A549 (cell line): ENCODE measurements at regions not wholly inside any gene's neighbourhood (a gene's known extent, or its start where the extent isn't known, plus 50 kb on each side); places are given as distances from the start of the nearest gene placed in this dataset.

ENCODE experiments used
- ATAC-seq, 2 experiments: fragments of 200-7000 bp in 1 of 2; fragments of >200 bp in 1 of 2; cut with Nextera tagmentation in 1 of 2; cut with Tn5 transposase in 1 of 2; 3 replicates each; pipeline versions ENCODE4 v1.8.0 to v1.9.1; 2018 to 2020; ENCODE audit warnings: mild to moderate bottlenecking in 1 of 2, moderate library complexity in 1 of 2
- CTCF ChIA-PET: fragments of 300-600 bp; sonication (Branson Sonifier 250); formaldehyde crosslinking; extraction: SDS; loops from one replicate; lab custom pipeline; 2021; ENCODE audit warnings: antibody characterized with exemption, inconsistent platforms; lab: Yijun Ruan, JAX
- POLR2A ChIA-PET: fragments of 350-600 bp; formaldehyde crosslinking; extraction: SDS; loops from one replicate; lab custom pipeline; 2021; ENCODE audit warnings: antibody characterized with exemption, inconsistent platforms; lab: Yijun Ruan, JAX
- DNase-seq, 2 experiments: peaks; one replicate each; pipeline versions ENCODE4 v3.0.0 to v3.0.0-alpha.2; 2011 to 2016; ENCODE audit warnings: low read depth in 1 of 2, low spot score in 1 of 2
- FAIRE-seq: peaks from 2 replicates; lab custom pipeline; 2011; peaks lifted over from hg19 to GRCh38; lab: Jason Lieb, UNC
- H3K27ac ChIP-seq, 2 experiments: fragments of >200 bp; sonication (Bioruptor Twin); formaldehyde crosslinking; 3 replicates each; pipeline ENCODE4 v1.5.1; 2016 to 2017
- H3K4me1 ChIP-seq: fragments of >200 bp; sonication (Bioruptor Twin); formaldehyde crosslinking; 3 replicates; pipeline ENCODE4 v1.6.1; 2016
- H3K4me2 ChIP-seq: fragments of >200 bp; sonication (Bioruptor Twin); formaldehyde crosslinking; 3 replicates; pipeline ENCODE4 v1.6.1; 2016
- H3K4me3 ChIP-seq: fragments of >200 bp; sonication (Bioruptor Twin); formaldehyde crosslinking; 3 replicates; pipeline ENCODE4 v1.5.1; 2016
- H3K9me3 ChIP-seq: fragments of >200 bp; sonication (Bioruptor Twin); formaldehyde crosslinking; 3 replicates; pipeline ENCODE4 v1.6.1; 2016
- CBX2 ChIP-seq: fragments of 200-600 bp; sonication (generic); IDR thresholded peaks from 2 replicates; pipeline ENCODE4 v1.6.1; 2016; ENCODE audit warnings: low read depth, mild to moderate bottlenecking, borderline replicate concordance
- CBX8 ChIP-seq: fragments of 200-600 bp; sonication (generic); IDR thresholded peaks from 2 replicates; pipeline ENCODE4 v1.6.1; 2016
- ESRRA ChIP-seq: fragments of 150-350 bp; IDR thresholded peaks from 2 replicates; pipeline ENCODE4 v1.6.1; 2014; ENCODE audit warnings: mild to moderate bottlenecking, low read length, borderline replicate concordance
- FOSB ChIP-seq: fragments of 250-450 bp; sonication (Bioruptor Pico); IDR thresholded peaks from 2 replicates; pipeline ENCODE4 v1.5.0; 2020; ENCODE audit warnings: mild to moderate bottlenecking, moderate library complexity
- FOSL2 ChIP-seq, 2 experiments: fragments of 450-650 bp in 1 of 2; fragments of >200 bp in 1 of 2; sonication (Bioruptor Twin) in 1 of 2; formaldehyde crosslinking; IDR thresholded peaks; 2 replicates each; pipeline versions ENCODE4 v1.5.0 to v1.6.1; 2016 to 2020; ENCODE audit warnings: mild to moderate bottlenecking in 1 of 2, moderate library complexity in 1 of 2
- HMGXB4 ChIP-seq: fragments of 250-450 bp; sonication (Bioruptor Pico); IDR thresholded peaks from 2 replicates; pipeline ENCODE4 v1.5.0; 2021; ENCODE audit warnings: mild to moderate bottlenecking, moderate library complexity, borderline replicate concordance
- HOXA7 ChIP-seq: fragments of 250-450 bp; sonication (Bioruptor Pico); IDR thresholded peaks from 2 replicates; pipeline ENCODE4 v1.5.0; 2020; ENCODE audit warnings: mild to moderate bottlenecking, moderate library complexity
- HOXB13 ChIP-seq: fragments of 250-450 bp; sonication (Bioruptor Pico); IDR thresholded peaks from 2 replicates; pipeline ENCODE4 v1.5.0; 2020; ENCODE audit warnings: low read depth, mild to moderate bottlenecking, moderate library complexity
- HOXB5 ChIP-seq: fragments of 250-450 bp; sonication (Bioruptor Pico); IDR thresholded peaks from 2 replicates; pipeline ENCODE4 v1.5.0; 2020; ENCODE audit warnings: mild to moderate bottlenecking, moderate library complexity
- JUN ChIP-seq, 2 experiments: fragments of >200 bp; sonication (Bioruptor Twin); formaldehyde crosslinking; IDR thresholded peaks; 2 replicates in 1 of 2; 3 replicates in 1 of 2; pipeline ENCODE4 v1.6.1; 2016 to 2017
- JUNB ChIP-seq: fragments of >200 bp; sonication (Bioruptor Twin); formaldehyde crosslinking; IDR thresholded peaks from 2 replicates; pipeline ENCODE4 v1.6.1; 2016
- KDM5A ChIP-seq: fragments of 200-600 bp; sonication (generic); IDR thresholded peaks from 2 replicates; pipeline ENCODE4 v1.6.1; 2016; ENCODE audit warnings: antibody characterized with exemption, mild to moderate bottlenecking
- MAFK ChIP-seq: fragments of 450-650 bp; IDR thresholded peaks from 2 replicates; pipeline ENCODE4 v1.6.1; 2014; ENCODE audit not compliant: partially characterized antibody
- MAX ChIP-seq: IDR thresholded peaks from 2 replicates; pipeline ENCODE4 v1.6.1; 2012
- MAZ ChIP-seq: fragments of 150-350 bp; IDR thresholded peaks from 2 replicates; pipeline ENCODE4 v1.6.1; 2014; ENCODE audit warnings: antibody characterized with exemption, low read depth, low read length, borderline replicate concordance
- MYC ChIP-seq: IDR thresholded peaks from 2 replicates; pipeline ENCODE4 v1.6.1; 2012; ENCODE audit warnings: mild to moderate bottlenecking, inconsistent platforms, low read length, improper control_type of control experiment, borderline replicate concordance
- NFE2L2 ChIP-seq: fragments of 150-350 bp; conservative IDR thresholded peaks from 2 replicates; pipeline ENCODE4 v1.6.1; 2014; ENCODE audit warnings: low read length
- NR3C1 ChIP-seq: fragments of >200 bp; sonication (Bioruptor Twin); formaldehyde crosslinking; IDR thresholded peaks from 3 replicates; pipeline ENCODE4 v1.6.1; 2017
- POLR2AphosphoS2 ChIP-seq: conservative IDR thresholded peaks from 2 replicates; pipeline ENCODE4 v1.6.1; 2012; ENCODE audit warnings: low read length, improper control_type of control experiment, inconsistent platforms
- SMC3 ChIP-seq: fragments of >200 bp; sonication (Bioruptor Twin); formaldehyde crosslinking; IDR thresholded peaks from 3 replicates; pipeline ENCODE4 v1.6.1; 2018; ENCODE audit warnings: inconsistent platforms
- TFCP2L1 ChIP-seq: fragments of 250-450 bp; sonication (Bioruptor Pico); IDR thresholded peaks from 2 replicates; pipeline ENCODE4 v1.5.0; 2021; ENCODE audit warnings: mild to moderate bottlenecking
- ZSCAN20 ChIP-seq: fragments of 250-450 bp; sonication (Bioruptor Pico); IDR thresholded peaks from 2 replicates; pipeline ENCODE4 v1.8.0; 2022; ENCODE audit warnings: mild to moderate bottlenecking, moderate library complexity
- WGBS: methylation state at CpG from one replicate; pipeline ENCODE4 v1.1.6; 2017; ENCODE audit errors: missing lambda C conversion rate; 5-methylcytosine and 5-hydroxymethylcytosine counted together
- TF ChIP-seq, protein P1 (sequence below): fragments of 200-600 bp; sonication (generic); IDR thresholded peaks from 2 replicates; pipeline ENCODE4 v1.6.1; 2016; ENCODE audit warnings: antibody characterized with exemption, mild to moderate bottlenecking, moderate library complexity
- TF ChIP-seq, protein P2 (sequence below): fragments of 250-450 bp; sonication (Bioruptor Pico); IDR thresholded peaks from 2 replicates; pipeline ENCODE4 v1.5.0; 2020; ENCODE audit warnings: low read depth, mild to moderate bottlenecking, moderate library complexity
- TF ChIP-seq, protein P3 (sequence below): IDR thresholded peaks from 2 replicates; pipeline ENCODE4 v1.6.1; 2012; ENCODE audit warnings: low read depth, borderline replicate concordance
- TF ChIP-seq, protein P4 (sequence below): fragments of 150-350 bp; IDR thresholded peaks from 2 replicates; pipeline ENCODE4 v1.6.1; 2014; ENCODE audit warnings: low read depth, mild to moderate bottlenecking, low read length

DNA sequence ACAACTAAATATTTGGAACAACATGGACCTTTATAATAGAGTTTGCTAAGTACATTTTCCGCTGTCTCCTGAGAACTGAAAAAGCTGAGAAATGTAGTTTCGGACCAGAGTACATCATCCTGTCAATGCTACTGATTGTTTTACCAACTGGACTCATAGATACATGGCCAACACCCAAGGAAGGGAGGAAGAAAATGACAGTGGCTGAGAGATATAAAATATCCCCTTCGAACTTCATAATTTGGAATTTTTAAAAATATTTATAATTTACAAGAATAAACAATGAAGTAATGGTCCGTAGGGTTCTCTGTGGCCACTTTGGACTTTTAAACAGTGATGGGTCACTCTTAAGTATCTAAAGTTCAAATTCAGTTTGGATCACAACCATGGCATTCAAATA, 1042.7 kb downstream of the MCTP2 start:
- 15% methylated on average over 4 of the region's 4 CpGs for WGBS
- ATAC-seq, result no peak
- FAIRE-seq, result no peak
- H3K9me3 ChIP-seq, result 0 out of 3 replicates have a peak, but pooled peaks cover 4% of the 10 kb centered on the region
- H3K27ac ChIP-seq, result no peak overlapping the region
- H3K4me2 ChIP-seq, result no peak overlapping the region
- DNase-seq, result no peak
- ChIA-PET POLR2A (no interaction called here), CTCF (interaction anchor here (1.2 kb wide), 1 partner anchor 15 kb away, joined by 7 read pairs; no protein-coding TSS in a partner anchor)
- H3K4me1 ChIP-seq, result no peaks in the 10 kb centered on the region
- no peak for TF ChIP-seq HOXA7 (CRISPR knock-in tag)
- no peak for TF ChIP-seq ZSCAN20 (CRISPR knock-in tag)
- TF ChIP-seq JUN (IDR thresholded peaks at IDR 0.05), result no peak
- TF ChIP-seq POLR2AphosphoS2, result no peak
- TF ChIP-seq, protein P1, sequence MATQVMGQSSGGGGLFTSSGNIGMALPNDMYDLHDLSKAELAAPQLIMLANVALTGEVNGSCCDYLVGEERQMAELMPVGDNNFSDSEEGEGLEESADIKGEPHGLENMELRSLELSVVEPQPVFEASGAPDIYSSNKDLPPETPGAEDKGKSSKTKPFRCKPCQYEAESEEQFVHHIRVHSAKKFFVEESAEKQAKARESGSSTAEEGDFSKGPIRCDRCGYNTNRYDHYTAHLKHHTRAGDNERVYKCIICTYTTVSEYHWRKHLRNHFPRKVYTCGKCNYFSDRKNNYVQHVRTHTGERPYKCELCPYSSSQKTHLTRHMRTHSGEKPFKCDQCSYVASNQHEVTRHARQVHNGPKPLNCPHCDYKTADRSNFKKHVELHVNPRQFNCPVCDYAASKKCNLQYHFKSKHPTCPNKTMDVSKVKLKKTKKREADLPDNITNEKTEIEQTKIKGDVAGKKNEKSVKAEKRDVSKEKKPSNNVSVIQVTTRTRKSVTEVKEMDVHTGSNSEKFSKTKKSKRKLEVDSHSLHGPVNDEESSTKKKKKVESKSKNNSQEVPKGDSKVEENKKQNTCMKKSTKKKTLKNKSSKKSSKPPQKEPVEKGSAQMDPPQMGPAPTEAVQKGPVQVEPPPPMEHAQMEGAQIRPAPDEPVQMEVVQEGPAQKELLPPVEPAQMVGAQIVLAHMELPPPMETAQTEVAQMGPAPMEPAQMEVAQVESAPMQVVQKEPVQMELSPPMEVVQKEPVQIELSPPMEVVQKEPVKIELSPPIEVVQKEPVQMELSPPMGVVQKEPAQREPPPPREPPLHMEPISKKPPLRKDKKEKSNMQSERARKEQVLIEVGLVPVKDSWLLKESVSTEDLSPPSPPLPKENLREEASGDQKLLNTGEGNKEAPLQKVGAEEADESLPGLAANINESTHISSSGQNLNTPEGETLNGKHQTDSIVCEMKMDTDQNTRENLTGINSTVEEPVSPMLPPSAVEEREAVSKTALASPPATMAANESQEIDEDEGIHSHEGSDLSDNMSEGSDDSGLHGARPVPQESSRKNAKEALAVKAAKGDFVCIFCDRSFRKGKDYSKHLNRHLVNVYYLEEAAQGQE, result no peak
- TF ChIP-seq MAX, result no peak
- TF ChIP-seq CBX8, result no peak
- TF ChIP-seq ESRRA, result no peak
- TF ChIP-seq SMC3, result no peak
- no peak for TF ChIP-seq MAFK
- no peak for TF ChIP-seq TFCP2L1 (CRISPR knock-in tag)
- TF ChIP-seq NFE2L2, result no peak
- TF ChIP-seq HOXB13, result no peak
- no peak for TF ChIP-seq FOSL2 (IDR thresholded peaks at IDR 0.05)
- no peak for TF ChIP-seq FOSL2 (CRISPR knock-in tag; IDR thresholded peaks at IDR 0.05)
- TF ChIP-seq HMGXB4, result no peak
- TF ChIP-seq, protein P2, sequence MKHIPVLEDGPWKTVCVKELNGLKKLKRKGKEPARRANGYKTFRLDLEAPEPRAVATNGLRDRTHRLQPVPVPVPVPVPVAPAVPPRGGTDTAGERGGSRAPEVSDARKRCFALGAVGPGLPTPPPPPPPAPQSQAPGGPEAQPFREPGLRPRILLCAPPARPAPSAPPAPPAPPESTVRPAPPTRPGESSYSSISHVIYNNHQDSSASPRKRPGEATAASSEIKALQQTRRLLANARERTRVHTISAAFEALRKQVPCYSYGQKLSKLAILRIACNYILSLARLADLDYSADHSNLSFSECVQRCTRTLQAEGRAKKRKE (CRISPR knock-in tag), result no peak
- no peak for TF ChIP-seq NR3C1
- TF ChIP-seq KDM5A, result no peak
- TF ChIP-seq, protein P3, sequence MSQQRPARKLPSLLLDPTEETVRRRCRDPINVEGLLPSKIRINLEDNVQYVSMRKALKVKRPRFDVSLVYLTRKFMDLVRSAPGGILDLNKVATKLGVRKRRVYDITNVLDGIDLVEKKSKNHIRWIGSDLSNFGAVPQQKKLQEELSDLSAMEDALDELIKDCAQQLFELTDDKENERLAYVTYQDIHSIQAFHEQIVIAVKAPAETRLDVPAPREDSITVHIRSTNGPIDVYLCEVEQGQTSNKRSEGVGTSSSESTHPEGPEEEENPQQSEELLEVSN, result no peak
- TF ChIP-seq FOSB (CRISPR knock-in tag), result no peak
- H3K4me3 ChIP-seq, result no peak overlapping the region

- Histone ChIP-seq H3K4me3 (no peak overlapping the region), H3K4me1 (no peaks in the 10 kb centered on the region), H3K9me3 (0 out of 3 replicates have a peak, but pooled peaks cover 4% of the 10 kb centered on the region), H3K4me2 (no peak overlapping the region), H3K27ac (no peak overlapping the region)
- ChIA-PET POLR2A (no interaction called here), CTCF (interaction anchor here (0.6 to 1.5 kb wide), 3 partner anchors 8 to 18 kb away, joined by 3 to 4 read pairs (median 4); no protein-coding TSS in a partner anchor)
- TF ChIP-seq HOXB5 (CRISPR knock-in tag) (no peak), SMC3 (no peak), MAX (no peak), CBX2 (no peak), CBX8 (no peak), FOSL2 (IDR thresholded peaks at IDR 0.05) (no peak), FOSL2 (CRISPR knock-in tag; IDR thresholded peaks at IDR 0.05) (no peak), MAZ (no peak), JUNB (no peak), MYC (no peak)
- TF ChIP-seq, protein P4, sequence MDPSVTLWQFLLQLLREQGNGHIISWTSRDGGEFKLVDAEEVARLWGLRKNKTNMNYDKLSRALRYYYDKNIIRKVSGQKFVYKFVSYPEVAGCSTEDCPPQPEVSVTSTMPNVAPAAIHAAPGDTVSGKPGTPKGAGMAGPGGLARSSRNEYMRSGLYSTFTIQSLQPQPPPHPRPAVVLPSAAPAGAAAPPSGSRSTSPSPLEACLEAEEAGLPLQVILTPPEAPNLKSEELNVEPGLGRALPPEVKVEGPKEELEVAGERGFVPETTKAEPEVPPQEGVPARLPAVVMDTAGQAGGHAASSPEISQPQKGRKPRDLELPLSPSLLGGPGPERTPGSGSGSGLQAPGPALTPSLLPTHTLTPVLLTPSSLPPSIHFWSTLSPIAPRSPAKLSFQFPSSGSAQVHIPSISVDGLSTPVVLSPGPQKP, result no peak
- FAIRE-seq (peak; percentile 36), ATAC-seq (no peak), DNase-seq (no peak)
- 52% methylated on average over 3 of the region's 3 CpGs for whole genome bisulfite sequencing
These were observed 1045.9 kb downstream of the MCTP2 start for GRCh38 chr15:95277266-95277665.
